Neural cell (in vitro differentiated cells): ENCODE measurements at regions not wholly inside any gene's neighbourhood (a gene's known extent, or its start where the extent isn't known, plus 50 kb on each side); places are given as distances from the start of the nearest gene placed in this dataset.

Experiments used
- MXI1 ChIP-seq: fragments of 450-650 bp; conservative IDR thresholded peaks from 2 replicates; pipeline ENCODE4 v1.6.1; 2014; ENCODE audit warnings: antibody characterized with exemption, mild to moderate bottlenecking; ENCODE audit not compliant: poor library complexity, severe bottlenecking
- TF ChIP-seq, protein P1 (sequence below): fragments of 450-650 bp; IDR thresholded peaks from 2 replicates; pipeline ENCODE4 v1.5.1; 2014; ENCODE audit warnings: antibody characterized with exemption, mild to moderate bottlenecking, moderate library complexity; ENCODE audit not compliant: poor library complexity, severe bottlenecking

DNA sequence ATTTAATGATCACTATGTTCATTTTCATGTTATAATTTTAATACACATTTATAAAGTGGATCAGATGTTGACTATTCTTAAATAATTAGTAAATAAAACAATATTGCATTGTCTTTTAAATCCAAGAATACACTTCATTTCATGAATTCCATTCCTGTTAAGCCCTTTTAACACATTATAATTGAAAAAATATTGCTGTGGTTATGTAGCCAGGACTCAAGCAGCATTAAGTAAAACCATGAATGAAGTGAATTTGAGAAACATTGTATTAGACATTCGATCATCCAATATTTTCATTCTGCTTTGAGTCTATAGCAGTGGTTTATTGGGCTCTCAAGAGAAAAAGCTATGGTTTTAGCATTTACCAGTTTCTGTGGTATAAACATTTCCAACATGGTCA, 94.2 kb upstream of the RAPGEF2 start:
- TF ChIP-seq, protein P1, sequence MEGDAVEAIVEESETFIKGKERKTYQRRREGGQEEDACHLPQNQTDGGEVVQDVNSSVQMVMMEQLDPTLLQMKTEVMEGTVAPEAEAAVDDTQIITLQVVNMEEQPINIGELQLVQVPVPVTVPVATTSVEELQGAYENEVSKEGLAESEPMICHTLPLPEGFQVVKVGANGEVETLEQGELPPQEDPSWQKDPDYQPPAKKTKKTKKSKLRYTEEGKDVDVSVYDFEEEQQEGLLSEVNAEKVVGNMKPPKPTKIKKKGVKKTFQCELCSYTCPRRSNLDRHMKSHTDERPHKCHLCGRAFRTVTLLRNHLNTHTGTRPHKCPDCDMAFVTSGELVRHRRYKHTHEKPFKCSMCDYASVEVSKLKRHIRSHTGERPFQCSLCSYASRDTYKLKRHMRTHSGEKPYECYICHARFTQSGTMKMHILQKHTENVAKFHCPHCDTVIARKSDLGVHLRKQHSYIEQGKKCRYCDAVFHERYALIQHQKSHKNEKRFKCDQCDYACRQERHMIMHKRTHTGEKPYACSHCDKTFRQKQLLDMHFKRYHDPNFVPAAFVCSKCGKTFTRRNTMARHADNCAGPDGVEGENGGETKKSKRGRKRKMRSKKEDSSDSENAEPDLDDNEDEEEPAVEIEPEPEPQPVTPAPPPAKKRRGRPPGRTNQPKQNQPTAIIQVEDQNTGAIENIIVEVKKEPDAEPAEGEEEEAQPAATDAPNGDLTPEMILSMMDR = no peak
- TF ChIP-seq MXI1 = no peak
